Activated CD8-positive, alpha-beta T cell treated with anti-CD3 and anti-CD28 coated beads for 36 hours (primary cell): ENCODE measurements at regions not wholly inside any gene's neighbourhood (a gene's known extent, or its start where the extent isn't known, plus 50 kb on each side); places are given as distances from the start of the nearest gene placed in this dataset.
"Not testable (repeated sequence)": the region's sequence is repeated elsewhere in the genome, so short reads cannot be mapped to it uniquely, and the experiment has no call there.

Source experiments
- ATAC-seq: fragments of 200-7000 bp; cut with Tn5 transposase; one replicate; pipeline ENCODE4 v1.10.0; 2021; ENCODE audit warnings: mild to moderate bottlenecking, moderate library complexity
- CTCF ChIA-PET: fragments of 350-600 bp; sonication (Branson Sonifier 250); formaldehyde crosslinking; loops from one replicate; lab custom pipeline; 2021; ENCODE audit warnings: antibody characterized with exemption; lab: Charles Lee
- POLR2A ChIA-PET: fragments of 350-600 bp; sonication (Branson Sonifier 250); formaldehyde crosslinking; loops from one replicate; lab custom pipeline; 2021; ENCODE audit warnings: antibody characterized with exemption; lab: Charles Lee
- DNase-seq: peaks from one replicate; pipeline ENCODE4 v3.0.0-alpha.2; 2020
- H3K27ac Mint-ChIP-seq: one replicate; pipeline ENCODE4 v1.8.0; 2021; ENCODE audit warnings: mild to moderate bottlenecking, mixed read lengths
- H3K27me3 Mint-ChIP-seq: one replicate; pipeline ENCODE4 v1.8.0; 2021; ENCODE audit warnings: mixed read lengths
- H3K36me3 Mint-ChIP-seq: one replicate; pipeline ENCODE4 v1.8.0; 2021; ENCODE audit warnings: low read depth, mixed read lengths
- H3K4me1 Mint-ChIP-seq: one replicate; pipeline ENCODE4 v1.8.0; 2021; ENCODE audit warnings: low read depth, mixed read lengths
- H3K4me3 Mint-ChIP-seq: one replicate; pipeline ENCODE4 v1.8.0; 2021; ENCODE audit warnings: mild to moderate bottlenecking, moderate library complexity, mixed read lengths
- H3K9me3 Mint-ChIP-seq: one replicate; pipeline ENCODE4 v1.8.0; 2021; ENCODE audit warnings: mixed read lengths
- CTCF ChIP-seq: fragments of 200-600 bp; IDR thresholded peaks from one replicate; pipeline ENCODE4 v1.8.0; 2022; ENCODE audit warnings: antibody characterized with exemption, mild to moderate bottlenecking
- intact Hi-C: fragments of 100-400 bp; cut with micrococcal nuclease; formaldehyde crosslinking; loops from one replicate; pipeline ENCODE4 v1.10.0; 2022

GRCh38 chr22:25334162-25334490, 114.7 kb downstream of the CRYBB2 start:
- intact Hi-C loops: loop anchor here (5.0 kb wide), 1 partner anchor 97 kb away; no protein-coding TSS in a partner anchor

GRCh38 chr22:25334631-25335030, 115.2 kb downstream of the CRYBB2 start:
- peaks cover 18% of the 10 kb centered on the region for H3K9me3 Mint-ChIP-seq
- ATAC-seq, POLR2A ChIA-PET, H3K4me1 Mint-ChIP-seq, H3K4me3 Mint-ChIP-seq, H3K27me3 Mint-ChIP-seq, DNase-seq, H3K27ac Mint-ChIP-seq, H3K36me3 Mint-ChIP-seq: not testable (repeated sequence)
- CTCF ChIA-PET: interaction anchor here (1.2 to 2.3 kb wide), 4 partner anchors 133 to 254 kb away, joined by 3 to 7 read pairs (median 5); no protein-coding TSS in a partner anchor
- intact Hi-C loops: loop anchor here (5.0 kb wide), 1 partner anchor 97 kb away; no protein-coding TSS in a partner anchor

More at GRCh38 chr22:25334162-25334490, 114.7 kb downstream of the CRYBB2 start:
- Mint-ChIP-seq H3K4me3 (no peak overlapping the region), H3K27ac (no peak overlapping the region), H3K36me3 (no peaks in the 10 kb centered on the region), H3K9me3 (peaks cover 16% of the 10 kb centered on the region), H3K27me3 (no peaks in the 10 kb centered on the region), H3K4me1 (no peaks in the 10 kb centered on the region)
- ATAC-seq (peak; percentile 79), DNase-seq (peak; percentile 79)
- peak; percentile 57 for TF ChIP-seq CTCF
- ChIA-PET POLR2A (no interaction called here), CTCF (interaction anchor here (0.6 to 2.3 kb wide), 9 partner anchors 13 to 254 kb away, joined by 3 to 9 read pairs (median 3); no protein-coding TSS in a partner anchor)

GRCh38 chr22:25335276-25335675, 115.8 kb downstream of the CRYBB2 start:
- DNase-seq: peak; percentile 22
- POLR2A ChIA-PET, CTCF ChIA-PET, H3K4me1 Mint-ChIP-seq, H3K36me3 Mint-ChIP-seq, intact Hi-C loops, H3K4me3 Mint-ChIP-seq, ATAC-seq, H3K27me3 Mint-ChIP-seq, H3K27ac Mint-ChIP-seq: not testable (repeated sequence)
- peaks cover 21% of the 10 kb centered on the region for H3K9me3 Mint-ChIP-seq

GRCh38 chr22:25340536-25340935, 121.1 kb downstream of the CRYBB2 start:
- POLR2A ChIA-PET, H3K27ac Mint-ChIP-seq, H3K4me1 Mint-ChIP-seq, DNase-seq, H3K27me3 Mint-ChIP-seq, H3K36me3 Mint-ChIP-seq, H3K4me3 Mint-ChIP-seq, CTCF ChIA-PET, ATAC-seq, intact Hi-C loops: not testable (repeated sequence)
- H3K9me3 Mint-ChIP-seq: peaks cover 27% of the 10 kb centered on the region

GRCh38 chr22:25344366-25344765, 124.9 kb downstream of the CRYBB2 start:
- ATAC-seq, DNase-seq, POLR2A ChIA-PET, intact Hi-C loops, H3K4me3 Mint-ChIP-seq, H3K4me1 Mint-ChIP-seq, CTCF ChIA-PET, H3K27ac Mint-ChIP-seq, H3K27me3 Mint-ChIP-seq: not testable (repeated sequence)
- Mint-ChIP-seq H3K9me3 (peaks cover 10% of the 10 kb centered on the region), H3K36me3 (peaks cover 21% of the 10 kb centered on the region)

- no peak for TF ChIP-seq CTCF
- no peak for DNase-seq
- no peaks in the 10 kb centered on the region for H3K4me1 Mint-ChIP-seq
- ATAC-seq: no peak
- no peaks in the 10 kb centered on the region for H3K27me3 Mint-ChIP-seq
- peaks cover 35% of the 10 kb centered on the region for H3K36me3 Mint-ChIP-seq
- no peak overlapping the region for H3K4me3 Mint-ChIP-seq
- CTCF ChIA-PET: interaction anchor here (1.2 to 1.9 kb wide), 2 partner anchors 14 to 17 kb away, joined by 3 to 5 read pairs; no protein-coding TSS in a partner anchor
- peaks cover 4% of the 10 kb centered on the region for H3K9me3 Mint-ChIP-seq
- POLR2A ChIA-PET: interaction anchor here (0.6 kb wide), 1 partner anchor 8 kb away, joined by 3 read pairs; no protein-coding TSS in a partner anchor
- intact Hi-C loops: no loop called here
- no peak overlapping the region for H3K27ac Mint-ChIP-seq
Measured at GRCh38 chr22:25346859-25347751, 127.7 kb downstream of the CRYBB2 start.

- H3K4me1 Mint-ChIP-seq: no peaks in the 10 kb centered on the region
- H3K36me3 Mint-ChIP-seq: peaks cover 39% of the 10 kb centered on the region
- ChIA-PET POLR2A (no interaction called here), CTCF (interaction anchor here (1.9 kb wide), 1 partner anchor 14 kb away, joined by 5 read pairs; no protein-coding TSS in a partner anchor)
- H3K4me3 Mint-ChIP-seq: no peak overlapping the region
- H3K27ac Mint-ChIP-seq: no peak overlapping the region
- ATAC-seq: no peak
- no peak for TF ChIP-seq CTCF
- H3K9me3 Mint-ChIP-seq: peaks cover 3% of the 10 kb centered on the region
- no peak for DNase-seq
- H3K27me3 Mint-ChIP-seq: no peaks in the 10 kb centered on the region
- intact Hi-C loops: no loop called here
Measured at GRCh38 chr22:25347752-25348102, 128.3 kb downstream of the CRYBB2 start.
